IMR-90 (cell line): ENCODE measurements at regions not wholly inside any gene's neighbourhood (a gene's known extent, or its start where the extent isn't known, plus 50 kb on each side); places are given as distances from the start of the nearest gene placed in this dataset.

Experiments used
- ATAC-seq: fragments of 200-7000 bp; cut with Tn5 transposase; 2 replicates; pipeline ENCODE4 v1.9.1; 2020; ENCODE audit warnings: low read depth, mild to moderate bottlenecking, moderate library complexity
- BruUV-seq: library from RNA; stranded (reverse); fragments of 400-500 nt; replicated peaks from 2 replicates; lab custom pipeline; 2021; lab: Mats Ljungman, UMichigan
- CTCF ChIA-PET: fragments of 300-600 bp; formaldehyde crosslinking; extraction: SDS; loops from one replicate; lab custom pipeline; 2021; ENCODE audit warnings: antibody characterized with exemption; lab: Yijun Ruan, JAX
- POLR2A ChIA-PET: fragments of 300-600 bp; sonication (Branson Sonifier 250); formaldehyde crosslinking; loops from one replicate; lab custom pipeline; 2022; ENCODE audit warnings: antibody characterized with exemption; ENCODE audit not compliant: unreplicated experiment; lab: Charles Lee
- DNase-seq: peaks from one replicate; pipeline ENCODE4 v3.0.0; 2013
- H2AFZ ChIP-seq: replicated peaks from 2 replicates; pipeline ENCODE3; 2013; ENCODE audit warnings: low read length, mild to moderate bottlenecking; ENCODE audit not compliant: poor library complexity
- H2AK5ac ChIP-seq: 2 replicates; pipeline ENCODE4 v1.6.1; 2013; ENCODE audit warnings: low read depth, low read length, inconsistent platforms
- H2AK9ac ChIP-seq: replicated peaks from 2 replicates; pipeline ENCODE3; 2013; ENCODE audit warnings: mild to moderate bottlenecking, low read depth, low read length, moderate library complexity; ENCODE audit not compliant: poor library complexity
- H2BK120ac ChIP-seq: 2 replicates; pipeline ENCODE4 v1.6.1; 2013; ENCODE audit warnings: low read depth, low read length, inconsistent platforms
- H2BK15ac ChIP-seq: 3 replicates; pipeline ENCODE4 v1.6.1; 2013; ENCODE audit warnings: low read depth, low read length, inconsistent platforms
- H2BK20ac ChIP-seq: 2 replicates; pipeline ENCODE4 v1.6.1; 2013; ENCODE audit warnings: low read depth, mild to moderate bottlenecking, inconsistent platforms, low read length, moderate library complexity
- H2BK5ac ChIP-seq: 2 replicates; pipeline ENCODE4 v1.6.1; 2013; ENCODE audit warnings: mild to moderate bottlenecking, low read depth, low read length, inconsistent platforms; ENCODE audit not compliant: poor library complexity, severe bottlenecking
- H3K14ac ChIP-seq: replicated peaks from 2 replicates; pipeline ENCODE4 v1.6.1; 2013; ENCODE audit warnings: low read depth, low read length, inconsistent platforms
- H3K18ac ChIP-seq: 2 replicates; pipeline ENCODE4 v1.6.1; 2013; ENCODE audit warnings: low read depth, low read length, control low read depth
- H3K23ac ChIP-seq: 2 replicates; pipeline ENCODE4 v1.6.1; 2013; ENCODE audit warnings: low read depth, low read length, inconsistent platforms
- H3K27ac ChIP-seq: 2 replicates; pipeline ENCODE4 v1.5.1; 2013; ENCODE audit warnings: mild to moderate bottlenecking, control low read depth, low read length; ENCODE audit not compliant: insufficient read depth
- H3K27me3 ChIP-seq: 2 replicates; pipeline ENCODE4 v1.6.1; 2013; ENCODE audit warnings: low read length; ENCODE audit not compliant: control insufficient read depth, insufficient read depth
- H3K36me3 ChIP-seq: 2 replicates; pipeline ENCODE4 v1.6.1; 2013; ENCODE audit warnings: low read length, mixed read lengths; ENCODE audit not compliant: control insufficient read depth, insufficient read depth
- H3K4ac ChIP-seq: 2 replicates; pipeline ENCODE4 v1.6.1; 2013; ENCODE audit warnings: low read depth, low read length, inconsistent platforms
- H3K4me1 ChIP-seq: 2 replicates; pipeline ENCODE4 v1.6.1; 2013; ENCODE audit warnings: low read length, mixed read lengths; ENCODE audit not compliant: control insufficient read depth, insufficient read depth
- H3K4me2 ChIP-seq: 2 replicates; pipeline ENCODE4 v1.6.1; 2013; ENCODE audit warnings: low read depth, mild to moderate bottlenecking, control low read depth, low read length, moderate library complexity
- H3K4me3 ChIP-seq: 2 replicates; pipeline ENCODE4 v1.5.1; 2013; ENCODE audit warnings: low read depth, mild to moderate bottlenecking, control low read depth, low read length, moderate library complexity; ENCODE audit not compliant: insufficient read depth
- H3K56ac ChIP-seq: 2 replicates; pipeline ENCODE4 v1.6.1; 2013; ENCODE audit warnings: low read length, inconsistent platforms; ENCODE audit not compliant: insufficient read depth; ENCODE audit errors: extremely low read depth
- H3K79me1 ChIP-seq, 2 experiments: 2 replicates each; pipeline ENCODE4 v1.6.1; 2013; ENCODE audit warnings: low read length in 2 of 2, inconsistent platforms in 1 of 2, low read depth in 1 of 2
- H3K9ac ChIP-seq: 2 replicates; pipeline ENCODE4 v1.6.1; 2013; ENCODE audit warnings: low read depth, low read length, control low read depth
- H3K9me1 ChIP-seq: 2 replicates; pipeline ENCODE4 v1.6.1; 2013; ENCODE audit warnings: low read length, inconsistent platforms; ENCODE audit not compliant: insufficient read depth
- H3K9me3 ChIP-seq: 2 replicates; pipeline ENCODE4 v1.6.1; 2013; ENCODE audit warnings: low read length; ENCODE audit not compliant: control insufficient read depth, insufficient read depth
- H4K20me1 ChIP-seq: 2 replicates; pipeline ENCODE4 v1.6.1; 2013; ENCODE audit warnings: low read length, inconsistent platforms; ENCODE audit not compliant: insufficient read depth
- H4K5ac ChIP-seq: 2 replicates; pipeline ENCODE4 v1.6.1; 2013; ENCODE audit warnings: mild to moderate bottlenecking, low read depth, low read length, control low read depth
- H4K8ac ChIP-seq, 2 experiments: 2 replicates each; pipeline ENCODE4 v1.6.1; 2013; ENCODE audit warnings: low read depth in 2 of 2, low read length in 2 of 2, control low read depth in 1 of 2, inconsistent platforms in 1 of 2
- H4K91ac ChIP-seq: 2 replicates; pipeline ENCODE4 v1.6.1; 2013; ENCODE audit warnings: low read depth, low read length, inconsistent platforms; ENCODE audit not compliant: insufficient read depth
- BHLHE40 ChIP-seq: fragments of 150-350 bp; IDR thresholded peaks from 2 replicates; pipeline ENCODE4 v1.6.1; 2016; ENCODE audit warnings: mild to moderate bottlenecking, low read depth, low read length
- CEBPB ChIP-seq: IDR thresholded peaks from 2 replicates; pipeline ENCODE4 v1.6.1; 2012; ENCODE audit warnings: low read depth, low read length, improper control_type of control experiment
- CHD1 ChIP-seq: IDR thresholded peaks from 2 replicates; pipeline ENCODE4 v1.6.1; 2012; ENCODE audit warnings: low read depth, low read length, improper control_type of control experiment
- ELK1 ChIP-seq: fragments of 150-350 bp; IDR thresholded peaks from 2 replicates; pipeline ENCODE4 v1.6.1; 2016; ENCODE audit warnings: low read depth, mild to moderate bottlenecking, low read length, moderate library complexity, borderline replicate concordance
- FOS ChIP-seq: fragments of 150-350 bp; IDR thresholded peaks from 2 replicates; pipeline ENCODE4 v1.6.1; 2016; ENCODE audit warnings: low read depth, low read length
- MAFK ChIP-seq: IDR thresholded peaks from 2 replicates; pipeline ENCODE4 v1.6.1; 2012; ENCODE audit warnings: low read depth, low read length, improper control_type of control experiment
- MAZ ChIP-seq: IDR thresholded peaks from 2 replicates; pipeline ENCODE4 v1.6.1; 2012; ENCODE audit warnings: low read depth, mild to moderate bottlenecking, low read length, improper control_type of control experiment, moderate library complexity, borderline replicate concordance
- MXI1 ChIP-seq: IDR thresholded peaks from 2 replicates; pipeline ENCODE4 v1.6.1; 2012; ENCODE audit warnings: low read depth, mild to moderate bottlenecking, low read length, moderate library complexity, borderline replicate concordance
- NFE2L2 ChIP-seq: fragments of 150-350 bp; IDR thresholded peaks from 2 replicates; pipeline ENCODE4 v1.6.1; 2016; ENCODE audit warnings: low read depth, mild to moderate bottlenecking, low read length
- POLR2A ChIP-seq: IDR thresholded peaks from 2 replicates; pipeline ENCODE4 v1.6.1; 2012; ENCODE audit warnings: mild to moderate bottlenecking, low read depth, low read length
- RAD21 ChIP-seq: IDR thresholded peaks from 2 replicates; pipeline ENCODE4 v1.6.1; 2012; ENCODE audit warnings: low read length, improper control_type of control experiment
- RCOR1 ChIP-seq: IDR thresholded peaks from 2 replicates; pipeline ENCODE4 v1.6.1; 2012; ENCODE audit warnings: mild to moderate bottlenecking, low read length, improper control_type of control experiment; ENCODE audit not compliant: insufficient replicate concordance
- RFX5 ChIP-seq: IDR thresholded peaks from 2 replicates; pipeline ENCODE4 v1.8.0; 2012; ENCODE audit warnings: low read depth, mild to moderate bottlenecking, low read length, moderate library complexity
- SMC3 ChIP-seq: fragments of 150-350 bp; IDR thresholded peaks from 2 replicates; pipeline ENCODE4 v1.6.1; 2016; ENCODE audit warnings: low read depth, mild to moderate bottlenecking, antibody characterized with exemption, low read length, moderate library complexity
- USF2 ChIP-seq: fragments of 150-350 bp; IDR thresholded peaks from 2 replicates; pipeline ENCODE4 v1.6.1; 2017; ENCODE audit warnings: mild to moderate bottlenecking, antibody characterized with exemption, low read length, low read depth
- WGBS, 2 experiments: methylation state at CpG; one replicate each; pipeline versions ENCODE4 v1.1.5 to v1.1.7; 2013; ENCODE audit warnings: missing lambda C conversion rate in 2 of 2; ENCODE audit not compliant: insufficient read length in 1 of 2; ENCODE audit errors: extremely low coverage in 2 of 2; 5-methylcytosine and 5-hydroxymethylcytosine counted together
- dilution Hi-C: fragments of 300-500 bp; cut with HindIII; formaldehyde crosslinking; loops from one replicate; pipeline ENCODE4 v1.14.3; 2018; ENCODE audit warnings: low sequenced_read_pairs; ENCODE audit not compliant: unreplicated experiment
- in situ Hi-C: fragments of 300-500 bp; cut with MboI; formaldehyde crosslinking; loops from 3 replicates; pipeline ENCODE4 v1.14.3; 2019; ENCODE audit warnings: low sequenced_read_pairs, inconsistent platforms, mixed read lengths
- intact Hi-C: fragments of 100-400 bp; cut with micrococcal nuclease; formaldehyde crosslinking; loops from 2 replicates; pipeline ENCODE4 v1.10.0; 2022
- TF ChIP-seq, protein P1 (sequence below): conservative IDR thresholded peaks from 2 replicates; pipeline ENCODE4 v1.5.1; 2012; ENCODE audit warnings: mild to moderate bottlenecking, low read depth, low read length, improper control_type of control experiment

- WGBS, 2 experiments: no CpG with 5 or more reads among the region's 3 CpGs
- Histone ChIP-seq H3K27me3 (no peaks in the 10 kb centered on the region), H3K56ac (no peak overlapping the region), H3K9me3 (no peaks in the 10 kb centered on the region), H2BK120ac (no peak overlapping the region), H3K4me1 (no peaks in the 10 kb centered on the region), H3K36me3 (no peaks in the 10 kb centered on the region), H3K23ac (no peak overlapping the region), H4K20me1 (no peaks in the 10 kb centered on the region), H3K9me1 (no peaks in the 10 kb centered on the region), H2AK9ac (no peak overlapping the region), H3K4me2 (no peak overlapping the region), H2BK20ac (no peak overlapping the region), H3K9ac (no peak overlapping the region), H4K91ac (no peak overlapping the region), H3K4me3 (no peak overlapping the region), H2AFZ (no peak overlapping the region), H4K5ac (no peak overlapping the region), H3K18ac (no peak overlapping the region), H3K79me1 (no peaks in the 10 kb centered on the region), H2BK15ac (no peak overlapping the region), H3K14ac (no peak overlapping the region), H2AK5ac (no peak overlapping the region), H3K4ac (no peak overlapping the region), H4K8ac (no peak overlapping the region), H3K27ac (no peak overlapping the region), H2BK5ac (no peak overlapping the region)
- ChIA-PET POLR2A (no interaction called here), CTCF (no interaction called here)
- DNase-seq (no peak), ATAC-seq (no peak)
- no TSS peak for BruUV-seq
- dilution Hi-C loops: no loop called here
- TF ChIP-seq MXI1 (no peak), CEBPB (no peak), NFE2L2 (no peak), SMC3 (no peak), RCOR1 (no peak), MAFK (no peak), MAZ (no peak), FOS (no peak), POLR2A (no peak), BHLHE40 (no peak), USF2 (no peak), RFX5 (no peak), CHD1 (no peak), RAD21 (no peak), ELK1 (no peak)
- TF ChIP-seq, protein P1, sequence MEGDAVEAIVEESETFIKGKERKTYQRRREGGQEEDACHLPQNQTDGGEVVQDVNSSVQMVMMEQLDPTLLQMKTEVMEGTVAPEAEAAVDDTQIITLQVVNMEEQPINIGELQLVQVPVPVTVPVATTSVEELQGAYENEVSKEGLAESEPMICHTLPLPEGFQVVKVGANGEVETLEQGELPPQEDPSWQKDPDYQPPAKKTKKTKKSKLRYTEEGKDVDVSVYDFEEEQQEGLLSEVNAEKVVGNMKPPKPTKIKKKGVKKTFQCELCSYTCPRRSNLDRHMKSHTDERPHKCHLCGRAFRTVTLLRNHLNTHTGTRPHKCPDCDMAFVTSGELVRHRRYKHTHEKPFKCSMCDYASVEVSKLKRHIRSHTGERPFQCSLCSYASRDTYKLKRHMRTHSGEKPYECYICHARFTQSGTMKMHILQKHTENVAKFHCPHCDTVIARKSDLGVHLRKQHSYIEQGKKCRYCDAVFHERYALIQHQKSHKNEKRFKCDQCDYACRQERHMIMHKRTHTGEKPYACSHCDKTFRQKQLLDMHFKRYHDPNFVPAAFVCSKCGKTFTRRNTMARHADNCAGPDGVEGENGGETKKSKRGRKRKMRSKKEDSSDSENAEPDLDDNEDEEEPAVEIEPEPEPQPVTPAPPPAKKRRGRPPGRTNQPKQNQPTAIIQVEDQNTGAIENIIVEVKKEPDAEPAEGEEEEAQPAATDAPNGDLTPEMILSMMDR: no peak
- in situ Hi-C loops: no loop called here
- intact Hi-C loops: no loop called here
Measured at GRCh38 chr1:58152697-58153096, 393.8 kb downstream of the OMA1 start.
